Thymus (tissue), 11 donors: ENCODE measurements at regions not wholly inside any gene's neighbourhood (a gene's known extent, or its start where the extent isn't known, plus 50 kb on each side); places are given as distances from the start of the nearest gene placed in this dataset.

Source experiments
- DNase-seq, 9 donors: peaks; one replicate each; pipeline ENCODE4 v3.0.0-alpha.2; 2013; ENCODE audit warnings: low spot score in 9 of 9, low read depth in 6 of 9, missing footprints in 1 of 9
- H3K27ac ChIP-seq, 2 donors: one replicate each; pipeline ENCODE4 v1.5.1; 2013; ENCODE audit warnings: control low read depth in 1 of 2, low read depth in 1 of 2, low read length in 1 of 2, mild to moderate bottlenecking in 1 of 2, moderate library complexity in 1 of 2
- H3K27me3 ChIP-seq, 2 donors: one replicate each; pipeline ENCODE4 v1.5.1; 2013; ENCODE audit warnings: low read length in 1 of 2; ENCODE audit not compliant: control insufficient read depth in 2 of 2, insufficient read depth in 1 of 2
- H3K36me3 ChIP-seq, 2 donors: one replicate each; pipeline ENCODE4 v1.5.1; 2013; ENCODE audit warnings: low read length in 1 of 2, mild to moderate bottlenecking in 1 of 2, moderate library complexity in 1 of 2; ENCODE audit not compliant: control insufficient read depth in 2 of 2, insufficient read depth in 2 of 2
- H3K4me1 ChIP-seq, 2 donors: one replicate each; pipeline ENCODE4 v1.5.1; 2013; ENCODE audit warnings: low read length in 2 of 2; ENCODE audit not compliant: control insufficient read depth in 2 of 2, insufficient read depth in 2 of 2
- H3K4me3 ChIP-seq, 2 donors: one replicate each; pipeline ENCODE4 v1.5.1; 2013; ENCODE audit warnings: low read length in 2 of 2, control low read depth in 1 of 2, mild to moderate bottlenecking in 1 of 2
- H3K9me3 ChIP-seq, 2 donors: one replicate each; pipeline ENCODE4 v1.5.1; 2013; ENCODE audit warnings: low read length in 1 of 2, mild to moderate bottlenecking in 1 of 2; ENCODE audit not compliant: control insufficient read depth in 2 of 2, insufficient read depth in 1 of 2
- WGBS: extraction: QIAGEN DNeasy Blood & Tissue Kit; methylation state at CpG from one replicate; pipeline ENCODE4 v1.1.7; 2013; 5-methylcytosine and 5-hydroxymethylcytosine counted together
- donor health status: healthy.

GRCh38 chr1:234967121-234967520, 161.5 kb downstream of the TOMM20 start:
- WGBS, result 98% methylated on average over 13 of the region's 13 CpGs
- Histone ChIP-seq H3K4me1 (peaks cover 38 to 65% of the 10 kb centered on the region in 2 donors), H3K9me3 (no peaks in the 10 kb centered on the region), H3K27me3 (no peaks in the 10 kb centered on the region), H3K27ac (no peak overlapping the region), H3K4me3 (no peak overlapping the region), H3K36me3 (no peaks in the 10 kb centered on the region)
- DNase-seq, result no peak

DNA sequence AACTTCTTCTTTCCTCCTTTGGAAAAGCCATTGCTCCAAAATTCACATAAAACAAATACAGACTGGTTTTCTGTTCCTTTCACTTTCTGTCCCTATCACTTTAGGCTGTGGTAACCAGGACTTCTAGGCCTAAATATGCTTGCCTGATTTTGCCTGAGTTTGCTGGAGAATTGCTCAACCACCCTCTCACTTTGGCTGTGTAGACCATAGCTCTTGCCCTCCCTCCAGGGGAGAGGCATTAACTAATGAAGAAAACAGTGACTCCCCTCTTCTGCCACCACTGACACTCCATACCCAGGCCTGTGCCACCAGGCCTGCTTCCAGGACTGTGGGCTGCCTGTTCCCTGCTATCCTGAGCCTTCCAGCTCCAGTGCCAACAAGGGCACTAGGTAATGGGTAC, 163.5 kb downstream of the TOMM20 start:
- Histone ChIP-seq H3K36me3 (no peaks in the 10 kb centered on the region), H3K9me3 (no peaks in the 10 kb centered on the region), H3K4me1 (peaks cover 40 to 60% of the 10 kb centered on the region in 2 donors), H3K27me3 (no peaks in the 10 kb centered on the region), H3K4me3 (no peak overlapping the region), H3K27ac (peak overlapping the region in 1 of 2 donors; percentile 39)
- no peak for DNase-seq

DNA sequence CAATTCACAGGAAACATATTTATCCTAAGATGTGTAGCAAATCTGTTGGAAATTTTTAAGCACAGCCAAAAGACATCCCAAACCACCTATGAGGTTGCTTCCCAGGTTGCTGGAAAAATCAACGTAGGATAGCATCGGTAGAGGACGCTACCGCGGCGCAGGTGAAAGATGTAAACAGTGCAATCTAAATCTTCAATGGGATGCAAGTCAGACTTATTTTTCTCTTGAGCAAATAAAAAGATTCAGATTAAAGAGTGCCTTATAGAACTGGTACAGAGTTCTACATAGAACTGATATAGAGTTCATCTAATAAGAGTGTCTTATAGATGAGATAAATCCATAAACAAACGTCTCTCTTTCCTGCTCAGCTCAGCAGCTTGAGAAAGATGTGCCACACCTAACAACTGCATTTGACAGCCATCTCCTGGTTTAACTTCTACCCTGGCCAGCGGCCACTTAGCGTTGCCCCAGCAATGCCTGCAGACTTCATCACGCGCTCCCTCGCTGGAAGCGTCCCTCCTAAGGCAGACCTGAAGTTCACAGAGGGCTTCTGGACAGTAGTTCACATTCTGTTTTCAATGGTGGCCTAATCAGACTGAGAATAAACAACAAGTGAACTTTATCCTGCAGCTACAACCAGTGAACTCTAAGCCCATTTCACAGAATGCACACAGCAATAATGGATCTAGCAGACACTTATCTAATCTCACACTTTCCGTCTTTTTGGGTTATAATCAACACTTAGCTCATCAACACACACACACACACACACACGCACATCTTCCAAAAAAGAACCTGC, 164.5 kb downstream of the TOMM20 start:
- Histone ChIP-seq H3K27ac (peak overlapping the region; percentile 89 to 92), H3K27me3 (no peaks in the 10 kb centered on the region), H3K9me3 (no peaks in the 10 kb centered on the region), H3K36me3 (no peaks in the 10 kb centered on the region), H3K4me1 (peaks cover 35 to 60% of the 10 kb centered on the region in 2 donors), H3K4me3 (no peak overlapping the region)
- DNase-seq, result no peak
- WGBS, result 81% methylated on average over 15 of the region's 15 CpGs

- Histone ChIP-seq H3K27ac (peak overlapping the region; percentile 89 to 92), H3K27me3 (no peaks in the 10 kb centered on the region), H3K36me3 (no peaks in the 10 kb centered on the region), H3K9me3 (no peaks in the 10 kb centered on the region), H3K4me3 (peak overlapping the region; percentile 4 to 27), H3K4me1 (peaks cover 35 to 61% of the 10 kb centered on the region in 2 donors)
- peak in 4 of 9 donors; percentile 59 to 88 (median 72) for DNase-seq
- 6% methylated on average over 15 of the region's 15 CpGs for WGBS
These were observed 165.3 kb downstream of the TOMM20 start for GRCh38 chr1:234963180-234963903.

DNA sequence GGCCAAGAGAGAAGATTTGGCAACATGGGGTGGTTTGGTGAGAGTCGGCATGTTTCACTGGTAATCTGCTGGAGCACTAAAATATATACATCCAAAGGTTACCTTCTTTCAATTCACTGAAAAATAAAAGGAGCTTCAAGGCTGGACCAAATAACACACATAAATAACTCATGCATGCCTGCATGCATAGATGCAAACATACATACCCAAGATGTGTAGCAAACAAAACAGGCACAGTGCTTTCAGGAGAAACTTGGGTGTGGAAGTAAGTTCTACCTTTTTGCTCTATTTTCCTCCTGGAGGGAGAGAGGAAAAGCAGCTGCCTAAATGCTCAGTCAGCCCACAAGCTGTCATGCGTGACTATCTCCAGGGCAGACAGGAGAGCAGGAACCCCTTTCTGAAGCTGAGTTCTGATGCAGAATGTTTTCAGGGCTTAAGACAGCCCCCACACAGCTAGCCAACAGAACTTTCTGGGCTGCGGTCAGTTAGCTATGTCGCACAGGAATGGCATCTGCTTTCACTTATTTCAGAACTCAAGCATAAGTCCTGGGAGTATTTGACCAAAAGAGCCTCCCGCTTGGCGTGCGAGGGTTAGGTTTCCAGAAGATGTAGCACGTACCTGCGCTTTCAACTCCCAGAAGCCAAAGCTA, 166.2 kb downstream of the TOMM20 start:
- Histone ChIP-seq H3K27me3 (no peaks in the 10 kb centered on the region), H3K36me3 (no peaks in the 10 kb centered on the region), H3K4me1 (peaks cover 42 to 69% of the 10 kb centered on the region in 2 donors), H3K27ac (peak overlapping the region; percentile 77 to 92), H3K4me3 (no peak overlapping the region), H3K9me3 (no peaks in the 10 kb centered on the region)
- WGBS, result 13% methylated on average over 9 of the region's 9 CpGs
- peak in 1 of 9 donors; percentile 63 for DNase-seq

DNA sequence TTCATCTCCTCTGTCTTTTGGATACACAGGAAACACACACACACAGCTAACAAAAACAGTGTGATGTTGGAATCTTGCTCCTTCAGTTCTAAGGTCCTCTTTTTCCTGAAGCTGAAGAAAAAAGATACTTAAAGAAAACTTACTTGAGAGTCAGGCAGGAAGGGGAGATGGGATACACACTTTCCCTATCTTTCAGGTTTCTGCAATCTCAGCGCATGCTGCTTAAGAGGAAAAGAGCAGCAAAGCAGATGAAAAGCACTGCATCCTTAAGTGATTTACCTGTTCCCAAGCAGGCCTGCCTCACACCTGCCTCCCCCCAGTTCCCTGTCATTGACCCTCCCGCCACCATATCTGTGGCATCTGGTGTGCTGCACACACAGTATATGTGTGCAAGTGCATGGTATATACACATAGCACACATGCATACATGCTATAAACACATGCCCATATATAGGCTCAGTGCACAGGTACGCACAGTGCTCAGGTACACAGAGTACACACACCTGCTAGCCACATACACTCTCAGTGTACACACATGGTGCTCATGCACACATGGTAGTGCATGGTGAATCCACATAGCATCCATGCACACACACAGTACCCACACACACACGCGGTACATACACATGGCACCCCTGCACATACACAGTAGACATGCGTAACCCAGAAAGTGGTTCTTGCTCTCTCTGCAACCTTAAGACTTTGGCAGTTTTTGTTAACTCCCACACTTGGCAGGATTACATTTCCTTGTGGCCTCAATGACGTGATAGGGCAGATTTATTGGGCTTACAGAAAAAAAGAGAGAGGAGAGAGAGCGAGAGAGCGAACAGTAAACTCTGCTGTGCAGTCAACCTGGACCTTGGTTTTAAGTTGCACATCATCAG, 166.9 kb downstream of the TOMM20 start:
- H3K4me1 ChIP-seq, result peaks cover 46 to 77% of the 10 kb centered on the region in 2 donors

GRCh38 chr1:234960722-234961455, 167.7 kb downstream of the TOMM20 start:
- no peaks in the 10 kb centered on the region for H3K9me3 ChIP-seq
- no peaks in the 10 kb centered on the region for H3K36me3 ChIP-seq
- no peak overlapping the region for H3K4me3 ChIP-seq
- DNase-seq, result no peak
- H3K4me1 ChIP-seq, result peaks cover 46 to 85% of the 10 kb centered on the region in 2 donors
- 65% methylated on average over 17 of the region's 17 CpGs for WGBS
- peak overlapping the region; percentile 36 to 92 for H3K27ac ChIP-seq
- H3K27me3 ChIP-seq, result no peaks in the 10 kb centered on the region

More for the DNA sequence above, 166.9 kb downstream of the TOMM20 start:
- Histone ChIP-seq H3K4me3 (no peak overlapping the region), H3K27ac (peak overlapping the region; percentile 77 to 92), H3K27me3 (no peaks in the 10 kb centered on the region), H3K36me3 (no peaks in the 10 kb centered on the region), H3K9me3 (no peaks in the 10 kb centered on the region)
- WGBS, result 72% methylated on average over 9 of the region's 9 CpGs
- DNase-seq, result no peak
